ENCODE measurements at regions not wholly inside any gene's neighbourhood (a gene's known extent, or its start where the extent isn't known, plus 50 kb on each side); places are given as distances from the start of the nearest gene placed in this dataset.
"Not testable (repeated sequence)": the region's sequence is repeated elsewhere in the genome, so short reads cannot be mapped to it uniquely, and the experiment has no call there.

DNA sequence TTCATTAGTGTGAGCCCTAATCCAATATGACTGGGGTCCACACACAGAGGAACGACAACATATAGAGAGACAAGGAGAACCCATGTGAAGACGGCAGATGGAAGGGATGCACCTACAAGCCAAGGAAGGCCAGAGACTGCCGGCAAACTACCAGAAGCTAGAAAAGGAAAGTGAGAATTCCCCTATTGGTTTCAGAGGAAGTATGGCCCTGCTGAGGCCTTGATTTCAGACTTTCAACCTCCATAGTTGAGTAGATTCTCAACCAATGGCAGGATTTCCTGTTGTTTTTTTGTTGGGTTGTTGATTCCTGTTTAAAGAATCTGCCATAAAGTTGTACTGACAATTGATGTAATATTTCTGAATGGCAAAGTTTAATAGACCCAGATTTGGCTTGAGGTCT, 241.5 kb downstream of the SATB2 start:
- DNase-seq (ENCODE audit: low read depth): no peak

DNA sequence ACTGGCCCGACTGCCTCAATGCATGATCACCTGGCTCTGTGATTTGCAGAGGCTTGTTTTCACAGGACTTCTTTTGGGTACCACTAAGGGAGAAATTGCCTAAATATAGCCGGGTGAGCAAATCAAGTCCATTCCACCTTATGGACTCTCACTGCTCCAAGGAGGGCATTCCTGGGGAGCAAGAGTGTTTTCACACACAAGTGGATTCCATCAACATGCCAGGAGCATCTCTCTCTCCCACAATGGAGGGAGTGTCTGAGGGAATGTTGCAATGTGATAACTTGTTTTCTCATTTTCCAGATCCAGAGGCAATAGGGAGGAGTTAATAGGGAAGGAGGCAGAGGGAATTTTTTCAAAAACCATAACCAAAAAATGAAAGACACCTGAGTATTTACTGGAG, 250.7 kb downstream of the SATB2 start:
- no peak for DNase-seq (ENCODE audit: low read depth)

DNA sequence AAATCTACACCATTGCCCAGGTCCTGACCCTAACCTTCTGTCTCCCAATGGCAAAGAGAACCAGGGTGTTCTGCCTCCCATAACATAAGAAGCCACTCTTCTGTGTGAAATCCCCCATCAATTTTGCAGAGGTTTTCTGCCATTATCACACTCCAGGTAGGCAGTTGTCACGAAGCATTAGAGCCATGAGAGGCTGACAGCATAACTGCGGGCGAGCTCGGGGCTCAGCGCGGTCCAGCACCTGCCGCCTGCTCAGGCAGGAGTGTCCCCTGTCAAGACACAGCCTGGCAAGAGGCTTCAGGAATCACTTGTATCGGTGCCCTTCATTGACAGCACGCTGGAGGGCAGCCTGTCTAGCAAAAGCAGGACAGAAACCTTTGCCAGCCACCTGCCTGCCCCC, 251.2 kb downstream of the SATB2 start:
- DNase-seq (ENCODE audit: low read depth): no peak

DNA sequence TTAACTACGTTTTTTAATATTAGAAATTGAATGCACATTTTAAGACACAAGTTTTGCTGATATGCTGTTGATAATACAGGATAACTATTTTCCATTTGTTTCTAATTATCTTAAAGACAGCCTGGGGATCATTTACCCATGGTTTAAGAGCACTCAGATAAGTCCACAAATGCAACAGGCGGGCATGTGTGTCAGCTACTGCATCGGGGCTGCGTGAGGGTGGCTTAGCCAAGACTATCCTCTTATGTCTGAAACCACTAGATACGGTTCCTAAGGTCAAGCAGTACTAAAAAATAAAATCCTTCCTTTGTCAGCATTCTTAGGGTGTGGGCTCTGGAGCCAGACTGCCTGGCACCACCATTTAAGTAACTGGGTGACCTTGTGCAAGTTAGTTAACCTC, 254.8 kb downstream of the SATB2 start:
- DNase-seq (ENCODE audit: low read depth): no peak

DNA sequence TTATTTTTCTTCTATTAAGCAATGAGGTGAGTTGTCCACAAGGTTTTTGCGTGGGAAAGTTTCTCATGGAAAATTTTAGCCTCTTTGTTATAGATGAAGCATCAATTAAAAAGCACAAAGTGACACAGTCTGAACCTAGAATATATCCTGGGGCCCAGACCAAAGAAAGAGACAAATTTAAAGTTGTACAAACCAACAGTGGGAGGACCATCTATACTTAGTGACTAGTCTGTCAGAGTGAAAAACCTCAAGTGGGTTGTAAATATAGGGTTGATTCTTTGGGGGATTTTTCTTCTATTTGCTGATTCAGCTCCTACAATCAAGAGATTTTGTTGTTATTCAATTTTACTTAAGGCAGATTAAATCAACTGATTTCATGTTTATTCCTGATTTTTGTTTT, 256.2 kb downstream of the SATB2 start:
- DNase-seq (ENCODE audit: low read depth): no peak

DNA sequence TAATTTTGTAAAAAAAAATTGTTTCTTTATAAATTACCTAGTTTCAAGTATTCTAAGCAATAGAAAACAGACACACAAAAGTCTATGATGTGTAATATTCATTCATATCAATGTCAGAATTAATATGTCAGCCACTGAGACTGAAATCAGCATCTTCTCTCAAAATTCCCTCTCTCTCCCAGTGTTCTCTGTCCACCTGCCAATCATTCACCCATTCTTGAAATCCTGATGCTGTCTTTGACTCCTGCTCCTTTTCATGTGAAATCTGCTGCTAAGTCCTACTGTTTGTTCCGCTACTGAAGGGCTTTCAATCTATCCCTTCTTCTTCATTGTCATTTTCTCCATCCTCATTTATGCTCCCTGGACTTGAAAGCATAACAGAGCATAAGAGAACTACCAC, 257.9 kb downstream of the SATB2 start:
- no peak for DNase-seq (ENCODE audit: low read depth)

DNA sequence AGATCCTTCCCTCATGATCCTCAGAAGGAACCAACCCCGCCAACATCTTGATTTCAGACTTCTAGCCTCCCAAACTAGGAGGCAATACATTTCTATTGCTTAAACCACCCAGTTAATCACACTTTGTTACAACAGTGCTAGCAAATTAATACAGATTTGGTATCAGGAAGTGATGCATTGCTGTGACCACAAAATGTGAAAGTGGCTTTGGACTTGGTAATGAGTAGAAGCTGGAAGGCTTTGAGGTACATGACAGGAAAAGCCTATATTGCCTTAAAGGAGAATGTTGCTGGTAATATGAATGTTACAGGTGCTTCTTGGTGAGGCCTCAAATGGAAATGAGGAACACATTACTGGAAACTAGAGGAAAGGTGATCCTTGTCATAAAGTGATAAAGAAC, 260.3 kb downstream of the SATB2 start:
- DNase-seq (ENCODE audit: low read depth): no peak

DNA sequence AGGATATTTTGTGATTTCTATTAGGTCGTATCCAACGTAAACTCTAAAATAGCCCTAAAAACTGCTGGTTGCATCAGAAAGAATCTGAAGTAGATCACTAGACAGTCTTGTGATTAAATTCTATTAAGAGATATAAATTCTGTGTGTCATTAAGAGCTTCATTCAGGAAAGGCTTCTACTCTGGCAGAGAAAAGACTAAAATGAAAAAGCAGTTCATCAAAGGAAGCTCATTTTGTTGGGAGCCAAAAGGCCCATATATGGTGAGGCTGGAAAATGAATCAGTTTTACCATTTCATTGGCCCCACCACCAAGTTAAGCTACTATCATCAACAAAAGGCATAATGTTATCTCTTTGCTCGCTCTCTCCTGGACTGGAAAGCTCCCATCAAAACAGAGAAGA, 261.1 kb downstream of the SATB2 start:
- no peak for DNase-seq (ENCODE audit: low read depth)

DNA sequence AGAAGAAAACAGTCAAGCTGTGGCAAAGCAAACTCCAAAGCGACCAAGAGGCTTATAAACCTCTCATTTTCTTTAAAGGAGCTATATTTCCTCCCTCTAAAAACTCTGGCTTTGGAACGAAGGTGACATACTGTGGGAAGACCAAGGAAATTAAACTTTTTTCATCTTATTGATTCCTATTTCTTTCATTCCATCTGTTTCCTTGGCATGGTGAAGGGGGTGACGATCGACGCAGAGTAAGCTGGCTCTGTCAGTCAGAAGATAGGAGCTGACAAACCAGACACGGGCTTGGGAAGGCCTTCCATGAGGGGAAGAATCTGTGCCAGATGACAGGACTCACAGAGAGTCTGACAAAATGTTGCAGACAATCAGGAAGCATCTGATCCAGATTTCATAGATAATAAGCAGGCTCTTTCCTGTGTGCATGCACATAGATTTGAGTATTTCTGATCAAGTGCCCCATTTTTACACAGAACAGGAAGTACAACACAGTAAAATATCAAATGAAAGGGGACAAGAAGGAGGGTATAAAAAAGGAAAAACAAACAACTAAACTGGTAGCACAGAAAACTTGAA, 261.7 kb downstream of the SATB2 start:
- no peak for DNase-seq (ENCODE audit: low read depth)

DNA sequence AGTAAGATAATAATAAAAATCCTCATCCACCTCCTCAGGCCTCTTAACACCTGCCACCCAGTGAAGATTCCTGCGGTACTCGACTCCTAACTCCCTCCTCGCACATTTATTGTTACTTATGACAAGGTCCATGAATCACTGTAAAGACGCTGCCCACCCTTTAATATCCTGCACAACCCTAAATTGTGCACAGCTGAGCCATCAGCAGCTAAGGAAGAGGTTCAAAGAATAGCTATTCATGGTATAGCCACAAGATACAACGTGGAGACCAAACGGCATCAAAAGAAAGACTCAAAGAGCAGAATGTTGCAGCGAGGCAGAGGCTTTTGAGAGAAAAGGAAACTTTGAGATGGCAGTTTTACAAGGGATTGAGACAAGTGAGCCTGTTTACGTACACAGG, 266.3 kb downstream of the SATB2 start:
- DNase-seq (ENCODE audit: low read depth): no peak

DNA sequence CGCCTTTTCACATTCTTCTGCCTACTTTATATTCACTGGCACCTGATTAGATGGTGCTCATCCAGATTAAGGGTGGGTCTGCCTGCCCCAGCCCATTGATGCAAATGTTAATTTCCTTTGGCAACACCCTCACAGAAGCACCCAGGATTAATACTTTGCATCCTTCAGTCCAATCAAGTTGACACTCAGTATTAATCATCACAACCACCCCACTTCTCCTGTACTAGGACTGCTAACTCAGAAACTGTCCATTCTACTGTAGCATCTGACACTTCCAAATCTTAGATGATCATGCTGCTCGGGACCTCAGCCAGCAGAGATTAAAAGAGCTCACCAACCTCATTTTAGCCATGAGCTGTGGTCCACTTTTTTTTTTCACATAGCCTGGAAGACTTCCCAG, 268.5 kb downstream of the SATB2 start:
- no peak for DNase-seq (ENCODE audit: low read depth)

DNA sequence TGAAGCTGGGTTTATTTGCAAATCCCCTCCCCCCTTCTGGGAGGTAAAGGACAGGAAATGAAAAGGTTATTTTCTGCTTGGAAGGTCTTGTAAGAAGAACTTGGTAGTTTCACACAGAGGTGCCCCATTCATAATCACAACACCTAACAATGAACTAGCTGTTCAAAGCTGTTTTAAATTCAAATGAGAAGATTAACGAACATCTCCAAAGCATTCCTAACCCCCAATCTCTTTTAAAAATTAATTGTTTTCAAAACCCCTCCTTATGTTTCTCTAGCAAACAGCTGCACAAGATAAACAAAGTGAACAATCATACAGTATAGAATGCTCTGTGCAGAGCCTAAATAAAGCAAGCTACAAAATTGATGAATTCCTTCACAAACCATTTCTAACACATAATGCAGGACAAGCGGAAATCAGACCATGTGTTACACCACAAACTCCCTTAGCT, 271.4 kb downstream of the SATB2 start:
- no peak for DNase-seq (ENCODE audit: low read depth)

DNA sequence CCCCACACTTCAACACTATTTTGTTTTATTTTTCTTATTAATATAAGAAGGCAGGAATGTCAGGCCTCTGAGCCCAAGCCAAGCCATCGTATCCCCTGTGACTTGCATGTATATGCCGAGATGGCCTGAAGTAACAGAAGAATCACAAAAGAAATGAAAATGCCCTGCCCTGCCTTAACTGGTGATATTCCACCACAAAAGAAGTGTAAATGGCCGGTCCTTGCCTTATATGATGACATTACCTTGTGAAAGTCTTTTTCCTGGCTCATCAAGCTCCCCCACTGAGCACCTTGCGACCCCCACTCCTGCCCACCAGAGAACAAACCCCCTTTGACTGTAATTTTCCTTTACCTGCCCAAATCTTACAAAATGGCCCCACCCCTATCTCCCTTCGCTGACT, 272.6 kb downstream of the SATB2 start:
- DNase-seq (ENCODE audit: low read depth): not testable (repeated sequence)

DNA sequence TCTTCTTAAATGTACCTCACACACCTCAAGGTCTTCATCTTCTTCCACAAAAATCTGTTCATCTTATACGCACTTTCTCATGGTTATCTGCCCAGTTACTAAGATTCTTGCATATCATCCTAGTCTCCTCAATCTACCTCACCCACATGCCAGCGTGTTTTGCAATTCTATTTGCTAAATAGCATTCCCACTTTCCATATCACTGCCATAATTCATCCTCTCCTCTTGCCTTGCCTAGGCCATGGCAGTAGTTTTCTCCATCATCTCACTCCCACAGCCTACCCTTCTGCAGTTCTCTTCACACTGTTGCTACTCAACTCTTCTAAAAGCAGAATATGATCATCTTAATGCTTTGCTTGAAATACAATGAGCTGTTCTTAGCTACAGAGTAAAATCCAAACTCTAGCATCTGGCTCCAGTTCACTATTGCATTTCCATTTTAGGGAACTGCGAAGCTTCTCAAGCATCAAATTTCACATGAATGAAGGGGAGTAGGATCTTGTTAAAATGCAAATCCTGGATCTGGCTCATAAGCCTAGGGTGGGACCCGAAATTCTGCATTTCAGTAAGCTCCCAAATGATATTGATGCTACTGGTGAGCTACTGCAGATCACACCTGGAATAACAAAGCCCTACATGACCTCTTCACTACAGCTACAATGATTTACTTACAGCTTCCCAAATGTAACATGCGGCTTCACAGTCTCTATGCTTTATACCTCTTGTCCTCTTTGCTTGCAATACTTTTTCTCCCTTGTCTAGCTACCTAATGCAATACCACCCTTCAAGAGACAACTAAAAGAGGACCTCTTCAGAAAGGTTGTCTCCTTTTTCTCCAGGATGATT, 293.9 kb downstream of the SATB2 start:
- no peak for DNase-seq (ENCODE audit: low read depth)

DNA sequence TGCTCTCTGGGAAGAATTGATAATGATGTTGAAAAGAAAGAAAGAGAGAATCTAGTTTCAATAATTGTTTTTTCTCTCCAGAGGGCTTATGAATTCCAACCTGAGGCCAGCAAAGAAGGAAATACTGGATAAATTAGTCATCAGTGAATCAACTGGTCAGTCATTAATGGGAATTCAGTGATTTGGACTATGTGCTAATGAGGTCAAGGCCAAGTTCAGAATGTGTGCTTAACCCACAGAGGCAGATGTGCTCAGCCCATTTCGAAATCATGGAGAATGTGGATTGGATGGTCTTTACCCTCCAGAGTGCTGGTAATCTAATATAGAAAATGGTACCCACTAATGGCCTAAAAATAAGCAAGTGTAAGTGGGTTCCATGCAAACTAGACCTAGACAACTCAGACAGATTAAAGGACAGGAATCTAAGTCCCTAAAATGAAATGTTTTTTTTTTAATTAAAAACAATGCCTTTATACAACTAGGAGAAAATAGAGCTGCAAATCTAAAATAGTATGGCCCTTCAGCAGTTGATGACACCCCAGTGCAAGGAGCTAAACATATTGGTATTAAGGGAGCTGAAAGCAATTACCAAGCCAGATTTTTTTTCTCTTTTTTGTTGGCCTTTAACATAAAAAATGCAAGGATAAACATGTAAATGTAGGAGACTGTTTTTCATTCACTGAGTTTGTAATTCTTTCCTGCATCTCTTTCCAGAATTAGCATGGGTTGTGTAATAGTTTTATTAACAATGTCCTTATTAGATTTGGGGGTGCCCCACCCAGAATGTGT, 296.9 kb downstream of the SATB2 start:
- peak; percentile 83 for DNase-seq (ENCODE audit: low read depth)

DNA sequence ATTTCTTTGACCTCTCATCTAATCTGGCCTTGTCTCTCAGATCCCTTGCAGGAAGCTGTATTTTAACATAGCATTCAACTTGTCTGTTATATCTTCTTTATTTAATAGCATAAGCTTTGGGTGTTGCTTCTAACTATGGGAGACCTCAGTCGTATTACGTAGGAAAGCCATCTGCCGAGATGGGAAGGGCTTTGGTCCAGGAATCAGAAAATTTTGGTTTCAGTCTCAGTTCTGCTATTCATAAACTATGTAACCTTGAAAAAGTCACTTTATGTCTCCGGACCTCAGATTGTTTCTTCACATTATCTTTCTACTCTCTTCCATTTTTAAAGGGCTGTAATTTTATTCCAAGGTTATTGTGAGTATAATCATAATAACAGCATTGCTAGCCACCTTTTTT, 297.7 kb downstream of the SATB2 start:
- no peak for DNase-seq (ENCODE audit: low read depth)

DNA sequence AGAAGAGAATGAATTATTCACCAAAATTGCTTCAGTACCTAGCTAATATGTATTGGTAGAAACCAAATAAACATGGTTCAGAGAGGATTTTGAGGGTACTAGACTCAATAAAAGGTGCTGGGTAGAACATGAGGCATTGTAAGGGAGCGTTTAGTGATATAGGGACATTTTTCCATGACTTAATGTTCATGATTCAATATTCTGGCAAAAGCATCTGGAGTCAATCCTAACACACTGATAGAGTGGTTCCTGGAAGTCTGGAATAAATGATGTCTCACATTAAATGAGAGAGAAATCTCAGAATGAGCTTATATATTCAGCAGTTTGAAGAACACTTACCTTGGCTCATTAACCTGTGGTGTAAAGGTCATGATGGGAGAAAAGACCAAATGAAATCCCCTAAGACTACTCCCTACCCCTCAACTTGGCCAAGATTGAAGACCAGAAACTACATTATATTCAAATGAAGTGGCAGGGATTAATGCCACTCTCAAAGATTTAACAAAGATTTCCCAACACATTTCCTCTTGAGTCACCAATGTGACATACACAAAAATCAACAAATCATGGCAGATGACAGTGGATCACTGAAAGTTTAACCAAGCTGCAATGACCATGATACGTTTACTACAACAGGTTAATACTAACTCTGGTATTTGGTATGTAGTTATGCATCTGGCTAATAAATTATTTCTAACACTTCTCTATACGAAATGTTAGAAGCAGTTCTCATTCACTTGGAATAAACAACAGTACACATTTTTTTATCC, 309.5 kb downstream of the SATB2 start:
- DNase-seq (ENCODE audit: low read depth): no peak

DNA sequence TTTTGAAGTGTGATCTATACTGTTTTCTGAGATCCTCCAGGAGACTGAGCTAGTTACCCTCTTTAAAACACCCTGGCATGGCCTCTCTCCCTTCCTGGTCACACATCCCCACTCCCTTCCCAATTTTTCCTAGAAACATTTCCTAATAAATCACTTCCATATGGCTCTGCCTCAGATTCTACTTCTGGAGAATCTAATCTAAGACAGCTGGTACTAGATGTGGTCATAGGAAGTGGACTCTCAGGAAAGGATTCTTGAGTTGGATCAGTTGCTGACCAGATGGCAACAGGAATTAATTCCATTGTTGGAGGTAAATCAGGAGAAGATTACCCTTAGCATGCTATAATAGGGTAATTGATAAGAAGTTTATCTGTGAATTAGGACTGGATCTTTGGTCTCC, 310.5 kb downstream of the SATB2 start:
- DNase-seq (ENCODE audit: low read depth): no peak

DNA sequence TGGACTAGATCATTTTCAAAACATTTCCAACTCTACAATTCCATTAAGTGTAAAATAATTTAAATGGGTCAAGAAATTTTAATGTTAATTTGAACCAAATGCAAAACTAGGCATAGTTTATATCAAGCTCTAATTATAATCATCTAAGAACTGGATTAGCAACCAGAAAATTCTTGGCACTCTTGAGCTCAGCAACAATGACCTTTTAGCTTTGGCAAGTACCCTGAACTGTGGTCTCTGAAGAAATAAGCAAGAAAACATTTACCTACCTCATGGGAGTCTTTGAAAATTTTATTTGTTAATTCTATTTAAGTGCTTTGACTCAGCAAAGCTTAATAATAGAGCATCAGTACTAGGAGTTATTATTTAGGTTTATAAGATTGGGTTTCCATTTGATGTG, 313.2 kb downstream of the SATB2 start:
- DNase-seq (ENCODE audit: low read depth): no peak

DNA sequence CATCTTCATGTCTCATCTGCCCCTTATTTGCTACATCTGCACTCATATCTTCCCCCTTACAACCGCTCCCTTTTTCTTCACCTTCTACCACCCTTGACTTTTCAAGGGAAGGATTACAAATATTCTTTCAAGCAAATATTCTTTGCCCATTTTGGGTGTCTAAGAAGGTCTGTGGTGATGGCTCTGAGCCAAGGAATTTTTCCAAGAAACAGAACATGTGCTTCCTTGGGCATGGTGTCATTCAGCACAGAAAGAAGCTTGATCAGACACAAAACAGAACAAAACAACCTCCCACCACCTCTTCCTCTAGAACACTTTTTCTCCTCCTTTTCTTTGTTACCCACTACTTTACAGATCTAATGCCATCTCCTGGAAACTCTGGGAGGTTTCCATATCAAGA, 313.7 kb downstream of the SATB2 start:
- DNase-seq (ENCODE audit: low read depth): no peak

DNA sequence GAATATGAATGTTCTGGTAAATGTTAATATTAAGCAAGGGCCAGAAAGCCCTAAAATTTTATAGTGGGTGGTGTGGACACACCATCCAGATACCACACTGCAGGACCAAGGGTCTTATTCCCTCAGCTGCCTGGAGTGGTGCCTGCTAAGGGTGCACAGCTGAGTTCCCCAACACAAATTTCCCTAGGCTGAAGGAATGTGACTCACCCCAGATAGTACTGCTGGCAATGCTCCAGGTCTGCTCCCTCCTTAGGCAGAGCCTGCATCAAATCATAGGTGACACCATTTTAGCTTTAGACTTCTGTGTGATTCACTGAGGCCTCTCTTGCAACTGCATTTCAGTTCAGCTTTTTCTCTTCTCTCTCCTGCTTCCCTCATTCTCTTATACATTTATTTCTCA, 321.1 kb downstream of the SATB2 start:
- peak; percentile 83 for DNase-seq (ENCODE audit: low read depth)

DNA sequence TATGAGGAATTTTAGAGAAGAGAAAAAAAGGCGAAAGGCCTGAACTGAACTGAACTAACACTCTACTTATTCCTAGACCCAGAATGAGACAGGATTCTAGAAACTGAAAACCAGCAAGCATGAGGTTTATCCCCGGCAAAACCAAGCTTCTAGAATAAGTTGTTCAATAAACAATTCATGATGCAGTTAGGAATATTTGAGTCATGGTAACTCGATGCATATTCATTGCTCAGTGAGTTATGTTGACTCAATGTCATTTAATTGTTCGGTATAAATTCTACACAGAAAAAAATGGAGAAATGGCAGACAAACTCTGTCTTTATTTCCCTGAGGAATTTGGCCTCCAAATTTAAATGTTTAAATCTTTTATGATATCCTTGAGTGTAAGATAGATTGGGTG, 321.5 kb downstream of the SATB2 start:
- no peak for DNase-seq (ENCODE audit: low read depth)
